ENCODE measurements at regions not wholly inside any gene's neighbourhood (a gene's known extent, or its start where the extent isn't known, plus 50 kb on each side); places are given as distances from the start of the nearest gene placed in this dataset.
"Not testable (repeated sequence)": the region's sequence is repeated elsewhere in the genome, so short reads cannot be mapped to it uniquely, and the experiment has no call there.

DNA sequence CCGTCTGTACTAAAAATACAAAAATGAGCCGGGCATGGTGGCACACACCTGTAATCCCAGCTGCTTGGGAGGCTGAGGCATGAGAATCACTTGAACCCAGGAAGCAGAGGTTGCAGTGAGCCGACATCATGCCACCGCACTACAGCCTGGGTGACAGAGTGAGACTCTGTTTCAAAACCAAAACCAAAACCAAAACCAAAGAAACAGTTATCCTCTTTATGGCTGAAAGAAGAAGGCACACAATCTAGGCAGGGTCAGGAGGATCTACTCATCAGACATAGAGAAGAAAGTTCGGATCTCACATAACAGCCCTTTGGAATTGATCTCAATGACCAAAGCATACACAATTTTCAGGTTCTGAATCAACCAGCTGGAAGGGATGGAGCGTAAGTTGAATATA lies 411.3 kb upstream of the SLC35B3 start:
- DNase-seq: not testable (repeated sequence)

DNA sequence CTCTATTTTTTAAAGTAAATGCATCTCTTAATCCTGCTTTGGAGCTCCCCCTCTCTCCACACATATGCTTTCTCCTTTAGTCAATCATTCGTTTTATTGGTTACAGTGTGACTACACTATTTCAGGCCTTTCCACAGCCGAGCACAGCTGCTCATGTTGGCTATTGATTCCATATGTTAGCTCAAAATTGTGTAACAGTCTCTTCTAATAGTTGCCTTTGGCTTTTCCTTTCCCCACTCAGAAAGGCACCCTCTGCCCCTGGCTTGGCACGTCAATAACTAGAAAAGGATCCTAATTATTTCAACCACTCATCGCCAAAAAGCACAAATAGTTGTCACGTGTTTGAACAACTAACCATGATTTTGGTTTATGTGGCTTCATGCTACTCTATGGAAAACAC lies 410.3 kb upstream of the SLC35B3 start:
- DNase-seq: no peak

DNA sequence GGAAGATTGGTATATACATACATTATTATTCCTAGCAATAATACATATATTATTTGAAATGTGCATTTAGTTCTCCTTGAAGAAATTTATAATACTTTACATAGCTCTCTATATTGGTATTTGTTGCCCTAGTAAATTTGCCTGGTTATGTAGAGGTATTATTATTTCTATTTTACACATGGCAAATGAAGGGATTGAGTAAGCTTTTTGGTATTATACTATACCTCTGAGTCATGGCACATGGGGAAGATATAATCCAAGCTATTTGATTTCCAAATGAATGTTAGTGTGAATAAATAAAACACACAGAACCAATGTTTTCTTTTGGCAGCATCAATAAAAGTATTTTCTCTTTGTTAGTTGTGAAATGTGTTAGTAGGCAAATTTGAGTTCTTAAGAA lies 409.6 kb upstream of the SLC35B3 start:
- DNase-seq: no peak

DNA sequence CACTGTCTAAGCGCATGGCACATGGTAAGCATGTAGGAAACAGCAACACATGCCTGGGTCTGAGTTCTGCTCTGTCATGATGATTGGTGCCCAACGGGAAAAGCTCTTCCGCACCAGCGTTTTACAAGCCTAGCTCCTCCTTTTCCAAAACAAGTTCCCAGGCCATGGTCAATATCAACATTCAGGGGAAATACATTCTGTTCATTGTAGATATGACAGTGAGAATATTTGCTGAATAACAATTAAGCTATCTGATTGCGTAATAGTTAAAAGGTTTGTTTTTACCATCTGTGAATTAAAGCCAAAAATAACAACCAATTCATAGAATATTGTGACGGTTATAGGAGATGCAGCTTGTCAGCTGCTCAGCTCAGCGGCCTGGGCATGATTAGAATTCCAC lies 404.3 kb upstream of the SLC35B3 start:
- no peak for DNase-seq

DNA sequence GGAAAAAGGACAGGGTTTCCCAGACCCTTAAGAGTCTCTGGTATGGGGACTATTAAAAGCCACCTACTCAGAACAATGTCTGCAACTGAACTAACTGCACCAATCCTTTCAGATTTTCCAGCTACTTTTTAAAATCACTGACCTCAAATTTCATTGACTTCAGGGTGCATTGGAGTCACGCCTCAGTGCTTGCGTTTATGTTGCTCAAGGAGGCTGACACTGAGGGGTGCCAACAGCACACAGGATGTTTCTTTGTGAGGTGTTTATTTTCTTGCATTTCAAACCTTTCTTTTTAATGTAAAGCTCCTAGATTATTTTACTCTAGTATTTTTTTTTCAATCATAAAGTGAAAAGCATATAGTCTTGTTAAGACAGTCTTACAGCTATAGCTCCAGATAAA lies 402.0 kb upstream of the SLC35B3 start:
- DNase-seq: no peak

DNA sequence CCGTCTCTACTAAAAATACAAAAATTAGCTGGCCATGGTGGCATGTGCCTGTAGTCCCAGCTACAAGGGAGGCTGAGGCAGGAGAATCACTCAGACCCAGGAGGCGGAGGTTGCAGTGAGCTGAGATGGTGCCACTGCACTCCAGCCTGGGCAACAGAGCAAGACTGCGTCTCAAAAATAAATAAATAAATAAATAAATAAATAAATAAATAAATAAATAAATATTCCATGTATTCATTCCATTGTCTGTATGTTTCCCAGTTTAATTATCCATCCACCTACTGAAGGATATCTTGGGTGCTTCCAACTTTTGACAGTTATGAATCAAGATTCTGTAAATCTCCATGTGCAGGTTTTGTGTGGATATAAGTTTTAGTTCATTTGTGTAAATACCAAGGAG lies 397.4 kb upstream of the SLC35B3 start:
- not testable (repeated sequence) for DNase-seq

DNA sequence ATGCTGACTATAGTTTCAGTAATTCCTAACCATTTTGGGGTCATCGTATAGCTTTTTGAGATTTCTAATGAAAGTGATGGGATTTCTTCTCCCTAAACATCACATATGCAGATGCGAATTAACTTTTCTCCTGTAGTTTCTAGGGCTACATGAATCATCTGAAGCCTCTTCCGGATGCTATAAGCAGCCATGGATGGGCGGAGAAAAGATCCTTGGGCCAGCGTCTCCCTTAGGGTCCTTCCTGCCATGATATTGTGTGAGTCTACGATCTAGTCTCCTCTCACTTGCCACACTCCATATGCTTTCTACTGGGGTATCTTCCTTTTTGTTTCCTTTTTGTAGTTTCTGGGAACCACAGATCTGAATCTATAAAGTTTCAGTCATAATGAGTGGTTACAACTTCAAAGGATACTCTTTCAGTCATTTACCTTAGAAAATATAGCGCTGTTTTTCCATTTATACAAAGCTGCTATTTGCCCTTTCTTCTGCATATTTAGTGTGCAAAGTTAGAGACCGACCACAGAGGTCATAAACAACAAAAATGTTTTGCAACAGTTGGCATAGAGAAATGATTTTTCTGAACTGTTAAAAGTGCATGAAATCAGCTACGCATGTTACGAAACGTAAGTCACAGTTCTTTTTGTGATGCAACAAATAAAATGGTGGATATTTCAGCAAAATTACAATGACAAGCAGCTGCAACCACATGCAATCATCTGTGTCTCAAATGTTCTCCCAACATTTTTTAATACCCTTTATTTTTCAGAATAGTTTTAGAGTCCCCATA lies 396.2 kb upstream of the SLC35B3 start:
- peak; percentile 52 for DNase-seq

DNA sequence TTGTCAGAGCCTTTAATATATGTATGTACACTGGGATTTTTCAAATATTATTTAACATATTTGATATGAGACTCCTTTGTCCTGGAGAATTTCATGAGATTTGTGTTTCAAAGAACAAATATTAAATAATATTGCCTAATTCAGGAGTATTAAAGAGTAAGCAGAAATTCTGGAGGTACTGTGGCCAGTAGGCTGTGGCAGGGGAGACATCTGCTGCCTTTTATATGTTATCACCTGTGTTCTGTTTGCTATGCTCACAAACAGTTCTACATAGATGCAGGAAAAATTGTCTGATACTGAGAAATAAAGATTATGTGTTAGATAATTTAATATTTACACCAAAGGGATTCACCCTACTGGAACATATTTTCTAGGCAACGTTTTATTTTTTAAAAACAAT lies 395.4 kb upstream of the SLC35B3 start:
- DNase-seq: no peak

DNA sequence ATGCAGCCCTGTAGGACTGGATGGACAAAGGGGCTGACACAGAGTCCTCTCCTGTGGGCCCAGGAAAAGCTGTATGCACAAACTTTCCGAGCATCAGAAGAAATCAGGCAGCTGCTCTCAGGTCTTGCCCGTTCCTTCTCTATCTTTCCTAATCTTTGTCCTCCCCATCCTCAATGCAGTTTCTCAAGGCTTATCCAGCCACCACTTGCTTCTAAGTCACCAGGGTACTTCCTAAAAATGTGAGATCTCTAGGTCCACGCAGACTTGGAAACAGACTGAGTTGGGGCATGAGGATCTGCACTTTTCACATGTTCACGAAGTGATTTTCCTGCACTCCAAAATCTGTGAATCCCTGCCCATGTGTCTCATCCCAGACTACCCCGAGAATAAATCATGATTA lies 394.5 kb upstream of the SLC35B3 start:
- DNase-seq: peak; percentile 0

DNA sequence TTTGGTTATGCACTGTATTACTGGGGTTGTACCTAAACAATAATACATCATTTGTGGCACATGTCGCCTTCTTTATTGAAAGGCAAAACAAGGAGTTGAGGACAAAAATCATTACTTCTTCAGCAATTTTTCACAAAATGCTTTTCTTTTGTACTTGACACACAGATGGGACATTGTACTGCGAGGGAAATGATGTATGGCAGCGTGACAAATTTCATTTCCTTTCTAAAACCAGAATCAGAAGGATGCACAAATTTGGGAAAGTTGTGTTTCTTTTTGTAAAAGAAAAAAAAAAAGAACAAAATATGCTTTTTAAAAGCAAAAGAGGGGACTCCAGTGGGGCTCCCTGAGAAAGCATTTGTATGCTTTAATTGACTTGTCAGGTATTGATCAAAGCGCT lies 394.0 kb upstream of the SLC35B3 start:
- no peak for DNase-seq

DNA sequence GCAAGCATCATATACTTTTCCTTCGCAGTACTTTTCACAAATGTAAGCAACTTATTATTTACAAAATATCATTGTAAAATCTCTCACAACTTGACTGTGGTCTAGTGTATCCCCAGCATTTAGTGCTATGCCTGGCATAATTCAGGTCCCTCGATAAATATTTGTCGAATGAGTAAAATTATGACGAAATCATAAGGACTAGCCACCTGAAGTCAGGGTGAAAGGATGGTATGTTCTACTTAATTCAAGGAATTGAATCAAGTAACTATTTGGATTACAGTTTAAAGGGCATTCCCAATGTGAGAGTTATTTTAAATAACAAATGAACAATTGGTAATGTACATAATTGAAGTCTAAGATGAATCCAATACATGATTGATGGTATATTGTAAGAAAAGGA lies 393.0 kb upstream of the SLC35B3 start:
- no peak for DNase-seq

DNA sequence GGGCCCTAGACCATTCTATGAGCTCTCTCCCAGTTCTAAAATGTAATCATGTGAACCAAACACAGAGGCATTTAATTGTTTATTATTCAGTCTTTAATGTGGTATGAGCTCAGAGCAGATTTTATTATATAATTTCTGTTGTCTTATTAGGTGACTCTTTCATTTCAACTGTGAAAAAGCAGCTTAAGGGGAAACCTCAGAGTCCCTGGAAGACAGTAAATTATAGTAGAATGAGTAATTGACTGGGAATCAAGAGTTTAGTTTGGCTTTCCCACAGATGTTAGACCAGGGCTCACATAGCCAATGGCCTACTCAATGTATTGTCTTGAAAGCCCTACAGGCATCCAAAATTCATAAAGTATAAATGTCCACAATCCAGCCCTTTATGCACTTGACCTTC lies 390.4 kb upstream of the SLC35B3 start:
- no peak for DNase-seq

DNA sequence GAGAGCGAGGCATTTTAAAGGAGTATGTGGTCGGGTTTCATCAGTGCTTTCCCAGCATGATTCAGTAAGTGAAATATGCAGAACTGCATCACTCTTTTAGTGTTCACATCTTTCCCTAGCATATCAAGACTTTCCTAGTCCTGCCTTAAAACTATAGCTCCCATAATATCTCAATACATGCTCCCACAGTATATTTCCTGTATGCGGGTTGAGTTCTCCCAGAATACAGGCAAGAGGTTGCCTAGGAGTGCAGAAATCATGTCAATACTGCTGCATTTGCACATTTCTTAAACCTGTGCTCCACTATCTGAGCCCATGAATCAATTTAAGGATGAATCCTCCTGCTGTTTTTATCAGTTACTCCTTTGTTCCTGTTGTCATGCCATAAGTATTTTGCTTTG lies 386.6 kb upstream of the SLC35B3 start:
- DNase-seq: no peak

DNA sequence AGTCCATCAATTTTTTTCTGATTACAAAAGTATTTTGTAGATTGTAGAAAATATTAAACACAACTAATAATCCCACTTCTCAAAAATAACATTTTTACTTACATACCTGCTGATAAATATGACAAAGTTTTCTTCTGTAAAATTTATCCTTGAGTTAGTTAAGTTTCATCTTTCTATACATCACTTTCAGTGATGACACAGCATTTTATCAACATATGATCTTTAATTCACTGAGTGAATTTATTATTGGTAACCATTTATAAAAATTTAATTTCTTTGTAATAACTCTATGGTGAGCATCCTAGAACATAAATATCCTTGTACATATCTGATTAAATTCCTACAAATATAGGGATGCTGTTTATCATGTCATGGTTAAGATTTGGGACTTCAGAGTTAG lies 385.0 kb upstream of the SLC35B3 start:
- DNase-seq: no peak

DNA sequence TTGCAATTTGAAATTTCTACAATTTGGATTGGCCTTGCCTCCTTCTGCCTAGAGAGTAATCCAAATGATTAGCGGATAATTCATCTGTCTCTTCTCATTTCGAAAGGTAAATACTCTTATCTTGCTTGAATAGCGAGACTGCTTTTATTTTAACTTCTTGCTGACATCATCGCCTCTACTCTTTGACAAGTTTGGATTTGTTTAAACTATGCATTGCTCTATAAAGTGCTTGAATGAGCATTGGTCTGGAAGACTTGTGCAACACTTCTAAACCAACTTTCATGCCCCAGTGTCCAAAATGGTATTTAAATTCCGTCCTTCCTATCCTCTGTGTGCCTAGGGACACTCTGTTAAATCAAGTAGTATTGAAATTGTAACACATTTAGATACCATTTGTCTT lies 384.1 kb upstream of the SLC35B3 start:
- no peak for DNase-seq

DNA sequence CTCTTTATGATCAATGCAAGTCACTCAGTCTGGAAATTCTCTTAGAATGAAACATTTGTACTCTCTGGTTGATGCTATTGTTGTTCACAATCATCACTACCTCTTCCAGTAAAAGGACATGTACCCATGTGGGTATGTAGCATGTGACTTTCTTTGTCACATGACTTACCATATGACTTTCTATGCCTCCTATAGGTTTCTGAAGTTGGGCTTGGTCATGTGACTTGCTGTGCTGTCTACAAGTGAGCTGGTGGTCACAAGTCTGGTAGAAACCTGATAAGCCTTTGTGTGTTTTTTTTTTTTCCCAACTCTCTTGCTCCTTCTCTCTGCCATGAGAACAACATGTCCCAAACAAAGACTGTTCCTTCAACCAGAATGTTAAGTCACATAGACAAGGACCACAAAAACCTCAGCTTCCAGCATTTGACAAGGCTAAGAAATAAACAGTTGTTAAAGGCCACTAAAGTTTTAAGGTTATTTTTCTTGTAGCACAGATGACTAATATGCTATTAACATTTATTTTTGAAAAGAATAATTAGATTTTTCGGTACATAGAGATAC lies 379.2 kb upstream of the SLC35B3 start:
- peak; percentile 35 for DNase-seq

DNA sequence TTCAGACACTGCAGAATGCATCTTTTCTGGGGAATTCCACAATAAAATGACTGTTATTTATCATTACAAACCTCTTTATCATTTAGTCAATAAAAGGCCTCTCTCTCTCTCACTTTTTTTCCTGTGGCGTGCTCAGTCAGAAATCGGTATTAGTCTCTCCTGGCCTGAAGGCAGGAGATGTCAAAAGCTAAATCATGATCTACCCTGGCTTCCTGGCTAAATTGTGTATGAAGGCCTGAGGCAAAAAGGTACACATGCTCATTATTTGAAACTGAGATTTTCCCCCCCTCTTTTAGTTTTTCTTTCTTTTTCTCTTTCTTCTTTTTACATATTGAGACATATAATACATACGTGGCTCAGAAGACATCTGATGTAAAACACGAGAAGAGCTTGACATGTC lies 375.0 kb upstream of the SLC35B3 start:
- DNase-seq: no peak

DNA sequence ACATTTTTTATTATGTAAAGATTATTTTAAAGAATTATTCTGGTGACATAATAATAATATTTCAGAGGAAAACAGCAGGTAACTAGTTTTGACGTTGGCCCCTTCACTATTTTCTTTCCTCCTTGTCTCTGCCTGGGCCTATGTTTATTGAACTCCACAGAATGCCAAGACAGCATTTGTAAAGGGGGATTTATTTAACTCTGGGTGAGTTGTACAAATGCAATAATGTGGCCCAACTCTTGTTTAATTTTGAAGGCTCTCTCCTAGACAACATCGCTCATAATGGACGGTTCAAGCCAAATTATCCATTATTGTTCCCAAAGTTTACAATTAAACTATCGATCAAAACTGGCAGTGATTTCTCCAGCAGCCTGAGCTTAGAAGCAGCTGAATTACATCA lies 374.3 kb upstream of the SLC35B3 start:
- no peak for DNase-seq

DNA sequence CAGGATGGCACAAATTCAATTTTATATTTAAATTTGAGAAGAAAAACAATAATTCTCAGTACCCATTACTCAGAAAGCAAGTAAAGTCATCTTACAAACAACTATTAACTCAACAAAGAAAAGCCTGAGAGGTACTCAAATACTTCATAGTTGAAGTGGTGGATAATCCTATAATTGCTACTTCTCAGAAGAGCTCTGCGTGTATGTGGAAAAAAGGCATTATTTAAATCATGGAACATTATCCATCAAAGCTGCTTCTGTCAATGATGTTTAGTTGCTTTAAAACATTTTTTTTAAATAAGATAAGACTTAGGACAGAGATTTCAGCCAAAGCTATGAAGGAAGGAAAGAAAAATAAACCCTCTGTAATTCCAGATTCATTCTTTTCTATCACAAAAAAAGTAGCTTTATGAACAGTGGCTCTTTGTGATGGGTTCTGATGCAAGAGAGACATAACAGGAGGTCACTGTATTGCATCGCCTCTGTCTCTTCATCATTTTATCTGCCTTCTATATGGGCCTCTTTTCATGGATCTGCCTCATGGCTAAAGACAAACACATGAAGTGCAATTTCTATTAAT lies 367.9 kb upstream of the SLC35B3 start:
- no peak for DNase-seq

DNA sequence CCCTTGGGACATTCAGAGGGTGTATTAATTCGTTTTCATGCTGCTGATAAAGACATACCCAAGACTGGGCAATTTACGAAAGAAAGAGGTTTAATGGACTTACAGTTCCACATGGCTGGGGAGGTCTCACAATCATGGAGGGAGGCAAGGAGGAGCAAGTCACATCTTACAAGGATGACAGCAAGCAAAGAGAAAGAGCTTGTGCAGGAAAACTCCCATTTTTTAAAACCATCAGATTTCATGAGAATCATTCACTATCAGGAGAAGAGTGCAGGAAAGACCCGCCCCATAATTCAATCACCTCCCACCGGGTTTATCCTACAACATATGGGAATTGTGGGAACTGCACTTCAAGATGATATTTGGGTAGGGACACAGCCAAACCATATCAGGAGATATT lies 367.1 kb upstream of the SLC35B3 start:
- not testable (repeated sequence) for DNase-seq

DNA sequence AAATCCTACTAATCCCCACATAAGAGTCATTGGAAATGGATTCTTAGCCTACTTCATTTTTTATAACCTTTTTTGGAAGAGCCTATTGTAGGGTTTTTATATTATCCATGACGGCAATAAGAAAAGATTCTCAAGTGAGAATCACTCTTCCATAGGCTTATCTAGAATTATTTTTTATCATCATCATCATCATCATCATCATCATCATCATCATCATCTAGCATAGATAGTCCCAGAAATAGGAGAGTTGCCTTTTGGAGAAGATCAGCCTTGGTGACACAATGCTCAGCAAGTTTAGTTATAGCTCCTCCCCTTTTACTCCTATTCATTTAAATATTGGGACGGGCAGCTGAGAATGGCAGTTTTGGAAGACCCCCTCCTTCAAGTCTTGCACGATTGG lies 359.1 kb upstream of the SLC35B3 start:
- no peak for DNase-seq

DNA sequence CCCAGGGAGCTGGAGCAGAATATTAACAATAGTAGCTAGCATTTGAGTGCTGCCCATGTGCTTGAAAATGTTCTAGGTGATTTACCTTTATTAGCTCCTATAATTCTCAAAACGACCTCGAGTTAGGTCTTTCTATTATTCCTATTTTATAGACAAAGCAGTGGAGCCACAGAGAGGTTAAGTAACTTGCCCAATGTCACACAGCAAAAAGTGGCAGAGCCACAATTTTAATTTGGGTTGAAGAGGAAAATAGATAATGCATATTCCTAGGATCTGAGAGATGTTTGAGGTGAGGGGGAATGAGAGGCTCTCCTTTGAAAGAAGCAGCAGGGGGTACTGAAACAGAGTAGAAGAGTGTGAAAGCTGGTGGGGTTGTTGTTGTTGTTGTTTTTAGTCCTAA lies 354.5 kb upstream of the SLC35B3 start:
- DNase-seq: no peak

DNA sequence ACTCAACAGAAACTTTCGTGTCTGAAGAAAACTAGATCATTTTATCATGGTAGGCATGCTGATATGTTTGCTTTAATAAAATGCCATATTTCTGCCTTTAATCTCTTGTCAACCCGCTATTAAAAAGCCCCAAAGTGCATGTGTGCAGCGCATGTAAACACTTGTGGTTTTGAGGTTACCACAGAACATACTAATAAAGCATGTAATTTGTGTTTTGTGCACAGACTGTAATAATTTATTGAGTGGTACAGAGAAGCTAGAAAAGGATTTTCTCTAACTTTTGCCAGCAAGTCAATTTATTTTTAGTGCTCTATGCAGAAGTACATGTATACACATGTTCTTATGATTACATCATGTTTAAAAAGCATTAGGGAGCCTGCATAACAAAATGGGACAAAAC lies 349.9 kb upstream of the SLC35B3 start:
- DNase-seq: peak; percentile 0

DNA sequence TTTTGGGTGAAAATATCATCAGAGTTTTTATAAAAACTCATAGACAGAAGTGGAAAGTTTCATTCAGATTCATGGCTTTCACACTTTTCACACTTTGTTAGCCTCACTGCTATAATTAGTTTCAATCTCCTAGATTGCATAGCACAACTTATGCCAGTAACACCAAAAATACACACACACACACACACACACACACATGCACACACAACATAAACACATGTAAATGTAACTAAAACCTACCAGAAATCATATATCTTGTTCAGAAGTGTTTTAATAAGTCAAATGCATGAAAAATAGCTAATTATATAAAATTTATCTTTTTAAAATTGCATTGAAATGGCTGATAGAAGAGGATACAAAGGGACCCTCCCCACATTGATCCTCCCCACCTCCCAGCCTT lies 347.8 kb upstream of the SLC35B3 start:
- no peak for DNase-seq

DNA sequence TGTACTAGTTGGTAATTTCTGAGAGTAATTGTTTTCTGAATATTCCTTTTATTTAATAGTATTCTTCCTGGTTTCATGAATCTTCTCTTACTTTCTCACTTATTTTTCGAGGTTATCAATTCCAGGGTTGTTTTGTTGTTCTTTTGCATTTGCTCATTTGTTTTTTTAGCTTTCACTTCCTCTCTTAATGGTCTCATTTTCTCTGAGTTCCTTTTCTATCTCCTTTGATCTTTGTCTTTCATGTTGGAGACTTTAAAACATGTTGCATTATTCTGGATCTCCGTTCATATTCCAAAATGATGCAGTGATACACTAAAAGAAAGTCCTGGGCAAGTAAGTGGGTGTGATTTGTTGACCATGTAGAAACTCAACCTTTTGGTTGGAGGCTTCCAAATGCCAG lies 345.3 kb upstream of the SLC35B3 start:
- no peak for DNase-seq
